ENCODE measurements at regions not wholly inside any gene's neighbourhood (a gene's known extent, or its start where the extent isn't known, plus 50 kb on each side); places are given as distances from the start of the nearest gene placed in this dataset.

DNA sequence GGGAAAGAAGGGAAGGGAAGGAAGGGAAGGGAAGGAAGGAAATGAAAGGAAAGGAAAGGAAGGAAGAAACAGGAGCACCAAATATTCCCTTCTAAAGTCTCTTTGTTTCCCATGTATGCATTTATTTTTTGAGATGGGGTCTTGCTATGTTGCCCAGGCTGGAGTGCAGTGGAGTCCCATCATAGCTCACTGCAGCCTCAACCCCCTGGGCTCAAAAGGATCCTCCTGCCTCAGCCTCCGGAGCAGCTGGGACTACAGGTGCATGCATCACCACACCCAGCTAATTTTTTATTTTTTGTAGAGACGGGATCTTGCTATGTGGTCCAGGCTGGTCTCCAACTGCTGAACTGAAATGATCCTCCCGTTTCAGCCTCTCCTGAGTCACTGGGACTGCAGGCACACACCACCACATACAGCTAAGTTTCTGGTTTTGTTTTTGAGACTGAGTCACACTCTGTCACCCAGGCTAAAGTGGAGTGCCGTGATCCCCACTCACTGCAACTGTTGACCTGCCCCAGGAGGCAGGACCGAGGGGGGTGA, 102.8 kb downstream of the CRLF2 start (continued):
- TF ChIP-seq, protein P1, sequence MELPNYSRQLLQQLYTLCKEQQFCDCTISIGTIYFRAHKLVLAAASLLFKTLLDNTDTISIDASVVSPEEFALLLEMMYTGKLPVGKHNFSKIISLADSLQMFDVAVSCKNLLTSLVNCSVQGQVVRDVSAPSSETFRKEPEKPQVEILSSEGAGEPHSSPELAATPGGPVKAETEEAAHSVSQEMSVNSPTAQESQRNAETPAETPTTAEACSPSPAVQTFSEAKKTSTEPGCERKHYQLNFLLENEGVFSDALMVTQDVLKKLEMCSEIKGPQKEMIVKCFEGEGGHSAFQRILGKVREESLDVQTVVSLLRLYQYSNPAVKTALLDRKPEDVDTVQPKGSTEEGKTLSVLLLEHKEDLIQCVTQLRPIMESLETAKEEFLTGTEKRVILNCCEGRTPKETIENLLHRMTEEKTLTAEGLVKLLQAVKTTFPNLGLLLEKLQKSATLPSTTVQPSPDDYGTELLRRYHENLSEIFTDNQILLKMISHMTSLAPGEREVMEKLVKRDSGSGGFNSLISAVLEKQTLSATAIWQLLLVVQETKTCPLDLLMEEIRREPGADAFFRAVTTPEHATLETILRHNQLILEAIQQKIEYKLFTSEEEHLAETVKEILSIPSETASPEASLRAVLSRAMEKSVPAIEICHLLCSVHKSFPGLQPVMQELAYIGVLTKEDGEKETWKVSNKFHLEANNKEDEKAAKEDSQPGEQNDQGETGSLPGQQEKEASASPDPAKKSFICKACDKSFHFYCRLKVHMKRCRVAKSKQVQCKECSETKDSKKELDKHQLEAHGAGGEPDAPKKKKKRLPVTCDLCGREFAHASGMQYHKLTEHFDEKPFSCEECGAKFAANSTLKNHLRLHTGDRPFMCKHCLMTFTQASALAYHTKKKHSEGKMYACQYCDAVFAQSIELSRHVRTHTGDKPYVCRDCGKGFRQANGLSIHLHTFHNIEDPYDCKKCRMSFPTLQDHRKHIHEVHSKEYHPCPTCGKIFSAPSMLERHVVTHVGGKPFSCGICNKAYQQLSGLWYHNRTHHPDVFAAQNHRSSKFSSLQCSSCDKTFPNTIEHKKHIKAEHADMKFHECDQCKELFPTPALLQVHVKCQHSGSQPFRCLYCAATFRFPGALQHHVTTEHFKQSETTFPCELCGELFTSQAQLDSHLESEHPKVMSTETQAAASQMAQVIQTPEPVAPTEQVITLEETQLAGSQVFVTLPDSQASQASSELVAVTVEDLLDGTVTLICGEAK (IDR thresholded peaks at IDR 0.05): no peak
- TF ChIP-seq, protein P1 (CRISPR knock-in tag; IDR thresholded peaks at IDR 0.05): no peak
- TF ChIP-seq ZNF143 (CRISPR knock-in tag; IDR thresholded peaks at IDR 0.05): no peak
